HEK293 (cell line): ENCODE measurements at regions not wholly inside any gene's neighbourhood (a gene's known extent, or its start where the extent isn't known, plus 50 kb on each side); places are given as distances from the start of the nearest gene placed in this dataset.
A peak's percentile ranks its signal among the peaks of the same experiment; 100 is the strongest.

Experiments
- HOXA7 ChIP-seq: sonication (generic); formaldehyde crosslinking; IDR thresholded peaks from 2 replicates; pipeline ENCODE4 v1.8.1; 2022; ENCODE audit warnings: missing genetic modification reagents, borderline replicate concordance
- KLF7 ChIP-seq: fragments of 450-650 bp; formaldehyde crosslinking; IDR thresholded peaks from 2 replicates; pipeline ENCODE4 v1.5.1; 2016; ENCODE audit warnings: missing biosample characterization, missing genetic modification characterization, borderline replicate concordance
- MYNN ChIP-seq: fragments of 450-650 bp; formaldehyde crosslinking; IDR thresholded peaks from 2 replicates; pipeline ENCODE4 v1.5.1; 2016; ENCODE audit warnings: missing biosample characterization, missing genetic modification characterization, borderline replicate concordance
- REPIN1 ChIP-seq: fragments of 450-650 bp; formaldehyde crosslinking; IDR thresholded peaks from 2 replicates; pipeline ENCODE4 v1.5.1; 2017; ENCODE audit warnings: missing biosample characterization, missing genetic modification characterization, low read depth
- SCRT1 ChIP-seq: fragments of 450-650 bp; formaldehyde crosslinking; IDR thresholded peaks from 2 replicates; pipeline ENCODE4 v1.5.1; 2016; ENCODE audit warnings: missing biosample characterization, missing genetic modification characterization, borderline replicate concordance
- SP7 ChIP-seq: fragments of 450-650 bp; formaldehyde crosslinking; IDR thresholded peaks from 2 replicates; pipeline ENCODE4 v1.5.1; 2016; ENCODE audit warnings: missing biosample characterization, missing genetic modification characterization
- ZBTB20 ChIP-seq: fragments of 450-650 bp; formaldehyde crosslinking; IDR thresholded peaks from 2 replicates; pipeline ENCODE4 v1.5.1; 2016; ENCODE audit warnings: missing biosample characterization, missing genetic modification characterization
- ZFHX2 ChIP-seq: fragments of 450-650 bp; formaldehyde crosslinking; conservative IDR thresholded peaks from 2 replicates; pipeline ENCODE4 v1.5.1; 2016; ENCODE audit warnings: missing biosample characterization, missing genetic modification characterization
- ZNF114 ChIP-seq: fragments of 450-650 bp; formaldehyde crosslinking; IDR thresholded peaks from 2 replicates; pipeline ENCODE4 v1.5.0; 2017; ENCODE audit warnings: missing biosample characterization, missing genetic modification characterization
- ZNF174 ChIP-seq: fragments of 450-650 bp; formaldehyde crosslinking; IDR thresholded peaks from 2 replicates; pipeline ENCODE4 v1.5.0; 2017; ENCODE audit warnings: missing biosample characterization, mild to moderate bottlenecking, missing genetic modification characterization
- ZNF2 ChIP-seq: fragments of 450-650 bp; formaldehyde crosslinking; IDR thresholded peaks from 2 replicates; pipeline ENCODE4 v1.5.1; 2016; ENCODE audit warnings: missing biosample characterization, missing genetic modification characterization
- ZNF211 ChIP-seq: fragments of 450-650 bp; formaldehyde crosslinking; IDR thresholded peaks from 2 replicates; pipeline ENCODE4 v1.5.1; 2016; ENCODE audit warnings: low read depth, missing biosample characterization, missing genetic modification characterization
- ZNF366 ChIP-seq: fragments of 450-650 bp; formaldehyde crosslinking; conservative IDR thresholded peaks from 2 replicates; pipeline ENCODE4 v1.5.1; 2016; ENCODE audit warnings: missing biosample characterization, missing genetic modification characterization
- ZNF510 ChIP-seq: fragments of 450-650 bp; formaldehyde crosslinking; IDR thresholded peaks from 2 replicates; pipeline ENCODE4 v1.5.1; 2018; ENCODE audit warnings: mild to moderate bottlenecking, missing genetic modification characterization, missing biosample characterization; ENCODE audit not compliant: insufficient replicate concordance
- ZNF544 ChIP-seq: fragments of 450-650 bp; formaldehyde crosslinking; IDR thresholded peaks from 2 replicates; pipeline ENCODE4 v1.5.0; 2017; ENCODE audit warnings: missing biosample characterization, missing genetic modification characterization
- ZNF623 ChIP-seq: fragments of 450-650 bp; formaldehyde crosslinking; IDR thresholded peaks from 2 replicates; pipeline ENCODE4 v1.5.1; 2016; ENCODE audit warnings: missing biosample characterization, missing genetic modification characterization
- ZNF747 ChIP-seq: fragments of 450-650 bp; formaldehyde crosslinking; IDR thresholded peaks from 2 replicates; pipeline ENCODE4 v1.5.1; 2016; ENCODE audit warnings: missing biosample characterization, missing genetic modification characterization
- ZXDB ChIP-seq: fragments of 450-650 bp; formaldehyde crosslinking; IDR thresholded peaks from 2 replicates; pipeline ENCODE4 v1.5.1; 2016; ENCODE audit warnings: missing biosample characterization, missing genetic modification characterization
- TF ChIP-seq, protein P1 (sequence below): fragments of 450-650 bp; formaldehyde crosslinking; IDR thresholded peaks from 2 replicates; pipeline ENCODE4 v1.5.1; 2016; ENCODE audit warnings: missing biosample characterization, missing genetic modification characterization
- TF ChIP-seq, protein P2 (sequence below): fragments of 450-650 bp; formaldehyde crosslinking; IDR thresholded peaks from 2 replicates; pipeline ENCODE4 v1.5.1; 2016; ENCODE audit warnings: missing biosample characterization, missing genetic modification characterization
- TF ChIP-seq, protein P3 (sequence below): fragments of 450-650 bp; formaldehyde crosslinking; IDR thresholded peaks from 2 replicates; pipeline ENCODE4 v1.5.1; 2016; ENCODE audit warnings: missing biosample characterization, missing genetic modification characterization
- TF ChIP-seq, protein P4 (sequence below): fragments of 450-650 bp; formaldehyde crosslinking; IDR thresholded peaks from 2 replicates; pipeline ENCODE4 v1.5.1; 2016; ENCODE audit warnings: missing biosample characterization, missing genetic modification characterization
- TF ChIP-seq, protein P5 (sequence below): fragments of 450-650 bp; formaldehyde crosslinking; optimal IDR thresholded peaks from 2 replicates; pipeline ENCODE3; 2016; ENCODE audit warnings: missing biosample characterization, mild to moderate bottlenecking, missing genetic modification characterization
- TF ChIP-seq, protein P6 (sequence below): IDR thresholded peaks from 2 replicates; pipeline ENCODE4 v1.6.1; 2011; ENCODE audit warnings: mild to moderate bottlenecking, low read depth, low read length, borderline replicate concordance
- TF ChIP-seq, protein P7 (sequence below): fragments of 450-650 bp; formaldehyde crosslinking; conservative IDR thresholded peaks from 2 replicates; pipeline ENCODE4 v1.5.1; 2016; ENCODE audit warnings: low read depth, missing biosample characterization, missing genetic modification characterization

DNA sequence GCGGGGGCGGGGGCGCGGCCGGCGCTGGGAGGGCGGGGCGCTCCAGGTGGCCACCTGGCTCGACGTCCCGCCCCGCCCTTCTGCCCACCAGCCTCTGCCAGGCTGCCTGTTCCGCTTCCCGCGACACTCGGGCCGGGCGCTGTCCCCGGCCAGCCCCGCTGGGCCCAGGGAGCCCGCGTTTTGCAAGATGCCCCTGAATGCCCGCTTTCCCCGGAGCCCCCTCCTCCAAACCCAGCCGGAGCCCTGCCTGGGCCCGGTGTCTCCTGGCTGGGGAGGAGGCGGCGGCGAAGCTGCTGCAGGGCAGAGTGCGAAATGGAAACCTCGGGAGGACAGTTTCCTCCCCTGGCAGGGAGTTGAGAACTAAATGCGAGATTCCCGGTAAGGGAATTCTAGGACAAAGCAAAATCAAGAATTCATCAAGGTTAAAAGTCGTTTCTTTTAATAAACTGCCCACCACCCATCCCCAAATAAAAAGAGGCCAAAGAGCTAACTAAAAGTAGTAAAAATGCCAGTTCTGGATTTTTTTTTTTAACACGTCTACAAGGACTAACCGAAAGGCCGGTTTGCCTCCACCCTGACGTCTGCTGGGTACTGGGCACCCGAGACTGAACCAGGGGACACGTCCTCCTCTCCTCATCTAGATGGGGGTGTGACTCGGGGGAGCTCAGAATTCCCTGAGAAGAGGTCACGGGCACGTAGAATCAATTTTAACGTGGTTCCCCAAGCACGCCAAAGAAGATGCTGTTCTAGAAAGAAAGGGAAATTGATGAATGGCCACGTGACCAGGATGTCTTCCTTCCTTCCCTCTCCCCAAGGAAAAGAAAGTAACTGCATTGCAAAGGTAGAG is 200.4 kb upstream of the NFE2L3 start (continued):
- TF ChIP-seq, protein P1, sequence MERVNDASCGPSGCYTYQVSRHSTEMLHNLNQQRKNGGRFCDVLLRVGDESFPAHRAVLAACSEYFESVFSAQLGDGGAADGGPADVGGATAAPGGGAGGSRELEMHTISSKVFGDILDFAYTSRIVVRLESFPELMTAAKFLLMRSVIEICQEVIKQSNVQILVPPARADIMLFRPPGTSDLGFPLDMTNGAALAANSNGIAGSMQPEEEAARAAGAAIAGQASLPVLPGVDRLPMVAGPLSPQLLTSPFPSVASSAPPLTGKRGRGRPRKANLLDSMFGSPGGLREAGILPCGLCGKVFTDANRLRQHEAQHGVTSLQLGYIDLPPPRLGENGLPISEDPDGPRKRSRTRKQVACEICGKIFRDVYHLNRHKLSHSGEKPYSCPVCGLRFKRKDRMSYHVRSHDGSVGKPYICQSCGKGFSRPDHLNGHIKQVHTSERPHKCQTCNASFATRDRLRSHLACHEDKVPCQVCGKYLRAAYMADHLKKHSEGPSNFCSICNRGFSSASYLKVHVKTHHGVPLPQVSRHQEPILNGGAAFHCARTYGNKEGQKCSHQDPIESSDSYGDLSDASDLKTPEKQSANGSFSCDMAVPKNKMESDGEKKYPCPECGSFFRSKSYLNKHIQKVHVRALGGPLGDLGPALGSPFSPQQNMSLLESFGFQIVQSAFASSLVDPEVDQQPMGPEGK = peak; percentile 45; the same call in 1 of the 2 replicates
- TF ChIP-seq, protein P2, sequence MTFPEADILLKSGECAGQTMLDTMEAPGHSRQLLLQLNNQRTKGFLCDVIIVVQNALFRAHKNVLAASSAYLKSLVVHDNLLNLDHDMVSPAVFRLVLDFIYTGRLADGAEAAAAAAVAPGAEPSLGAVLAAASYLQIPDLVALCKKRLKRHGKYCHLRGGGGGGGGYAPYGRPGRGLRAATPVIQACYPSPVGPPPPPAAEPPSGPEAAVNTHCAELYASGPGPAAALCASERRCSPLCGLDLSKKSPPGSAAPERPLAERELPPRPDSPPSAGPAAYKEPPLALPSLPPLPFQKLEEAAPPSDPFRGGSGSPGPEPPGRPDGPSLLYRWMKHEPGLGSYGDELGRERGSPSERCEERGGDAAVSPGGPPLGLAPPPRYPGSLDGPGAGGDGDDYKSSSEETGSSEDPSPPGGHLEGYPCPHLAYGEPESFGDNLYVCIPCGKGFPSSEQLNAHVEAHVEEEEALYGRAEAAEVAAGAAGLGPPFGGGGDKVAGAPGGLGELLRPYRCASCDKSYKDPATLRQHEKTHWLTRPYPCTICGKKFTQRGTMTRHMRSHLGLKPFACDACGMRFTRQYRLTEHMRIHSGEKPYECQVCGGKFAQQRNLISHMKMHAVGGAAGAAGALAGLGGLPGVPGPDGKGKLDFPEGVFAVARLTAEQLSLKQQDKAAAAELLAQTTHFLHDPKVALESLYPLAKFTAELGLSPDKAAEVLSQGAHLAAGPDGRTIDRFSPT = peak; percentile 72
- TF ChIP-seq HOXA7 = no peak
- TF ChIP-seq ZNF747 = no peak
- TF ChIP-seq REPIN1 (tag by site-specific recombination) = no peak
- TF ChIP-seq, protein P3, sequence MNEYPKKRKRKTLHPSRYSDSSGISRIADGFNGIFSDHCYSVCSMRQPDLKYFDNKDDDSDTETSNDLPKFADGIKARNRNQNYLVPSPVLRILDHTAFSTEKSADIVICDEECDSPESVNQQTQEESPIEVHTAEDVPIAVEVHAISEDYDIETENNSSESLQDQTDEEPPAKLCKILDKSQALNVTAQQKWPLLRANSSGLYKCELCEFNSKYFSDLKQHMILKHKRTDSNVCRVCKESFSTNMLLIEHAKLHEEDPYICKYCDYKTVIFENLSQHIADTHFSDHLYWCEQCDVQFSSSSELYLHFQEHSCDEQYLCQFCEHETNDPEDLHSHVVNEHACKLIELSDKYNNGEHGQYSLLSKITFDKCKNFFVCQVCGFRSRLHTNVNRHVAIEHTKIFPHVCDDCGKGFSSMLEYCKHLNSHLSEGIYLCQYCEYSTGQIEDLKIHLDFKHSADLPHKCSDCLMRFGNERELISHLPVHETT = no peak
- TF ChIP-seq ZNF544 (tag by site-specific recombination) = no peak
- no peak for TF ChIP-seq SCRT1 (tag by site-specific recombination)
- TF ChIP-seq, protein P4, sequence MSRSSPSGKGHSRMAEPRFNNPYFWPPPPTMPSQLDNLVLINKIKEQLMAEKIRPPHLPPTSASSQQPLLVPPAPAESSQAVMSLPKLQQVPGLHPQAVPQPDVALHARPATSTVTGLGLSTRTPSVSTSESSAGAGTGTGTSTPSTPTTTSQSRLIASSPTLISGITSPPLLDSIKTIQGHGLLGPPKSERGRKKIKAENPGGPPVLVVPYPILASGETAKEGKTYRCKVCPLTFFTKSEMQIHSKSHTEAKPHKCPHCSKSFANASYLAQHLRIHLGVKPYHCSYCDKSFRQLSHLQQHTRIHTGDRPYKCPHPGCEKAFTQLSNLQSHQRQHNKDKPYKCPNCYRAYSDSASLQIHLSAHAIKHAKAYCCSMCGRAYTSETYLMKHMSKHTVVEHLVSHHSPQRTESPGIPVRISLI (tag by site-specific recombination) = no peak
- TF ChIP-seq MYNN (tag by site-specific recombination) = no peak
- TF ChIP-seq ZNF366 (tag by site-specific recombination) = no peak
- TF ChIP-seq, protein P5, sequence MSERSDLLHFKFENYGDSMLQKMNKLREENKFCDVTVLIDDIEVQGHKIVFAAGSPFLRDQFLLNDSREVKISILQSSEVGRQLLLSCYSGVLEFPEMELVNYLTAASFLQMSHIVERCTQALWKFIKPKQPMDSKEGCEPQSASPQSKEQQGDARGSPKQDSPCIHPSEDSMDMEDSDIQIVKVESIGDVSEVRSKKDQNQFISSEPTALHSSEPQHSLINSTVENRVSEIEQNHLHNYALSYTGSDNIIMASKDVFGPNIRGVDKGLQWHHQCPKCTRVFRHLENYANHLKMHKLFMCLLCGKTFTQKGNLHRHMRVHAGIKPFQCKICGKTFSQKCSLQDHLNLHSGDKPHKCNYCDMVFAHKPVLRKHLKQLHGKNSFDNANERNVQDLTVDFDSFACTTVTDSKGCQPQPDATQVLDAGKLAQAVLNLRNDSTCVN (tag by site-specific recombination) = peak; percentile 25
- no peak for TF ChIP-seq ZNF174 (tag by site-specific recombination)
- TF ChIP-seq, protein P6, sequence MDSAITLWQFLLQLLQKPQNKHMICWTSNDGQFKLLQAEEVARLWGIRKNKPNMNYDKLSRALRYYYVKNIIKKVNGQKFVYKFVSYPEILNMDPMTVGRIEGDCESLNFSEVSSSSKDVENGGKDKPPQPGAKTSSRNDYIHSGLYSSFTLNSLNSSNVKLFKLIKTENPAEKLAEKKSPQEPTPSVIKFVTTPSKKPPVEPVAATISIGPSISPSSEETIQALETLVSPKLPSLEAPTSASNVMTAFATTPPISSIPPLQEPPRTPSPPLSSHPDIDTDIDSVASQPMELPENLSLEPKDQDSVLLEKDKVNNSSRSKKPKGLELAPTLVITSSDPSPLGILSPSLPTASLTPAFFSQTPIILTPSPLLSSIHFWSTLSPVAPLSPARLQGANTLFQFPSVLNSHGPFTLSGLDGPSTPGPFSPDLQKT = no peak
- no peak for TF ChIP-seq ZNF510 (tag by site-specific recombination)
- TF ChIP-seq ZFHX2 = no peak
- TF ChIP-seq ZNF623 (tag by site-specific recombination) = no peak
- peak; percentile 81; the same call in 1 of the 2 replicates for TF ChIP-seq ZBTB20 (tag by site-specific recombination)
- TF ChIP-seq, protein P7, sequence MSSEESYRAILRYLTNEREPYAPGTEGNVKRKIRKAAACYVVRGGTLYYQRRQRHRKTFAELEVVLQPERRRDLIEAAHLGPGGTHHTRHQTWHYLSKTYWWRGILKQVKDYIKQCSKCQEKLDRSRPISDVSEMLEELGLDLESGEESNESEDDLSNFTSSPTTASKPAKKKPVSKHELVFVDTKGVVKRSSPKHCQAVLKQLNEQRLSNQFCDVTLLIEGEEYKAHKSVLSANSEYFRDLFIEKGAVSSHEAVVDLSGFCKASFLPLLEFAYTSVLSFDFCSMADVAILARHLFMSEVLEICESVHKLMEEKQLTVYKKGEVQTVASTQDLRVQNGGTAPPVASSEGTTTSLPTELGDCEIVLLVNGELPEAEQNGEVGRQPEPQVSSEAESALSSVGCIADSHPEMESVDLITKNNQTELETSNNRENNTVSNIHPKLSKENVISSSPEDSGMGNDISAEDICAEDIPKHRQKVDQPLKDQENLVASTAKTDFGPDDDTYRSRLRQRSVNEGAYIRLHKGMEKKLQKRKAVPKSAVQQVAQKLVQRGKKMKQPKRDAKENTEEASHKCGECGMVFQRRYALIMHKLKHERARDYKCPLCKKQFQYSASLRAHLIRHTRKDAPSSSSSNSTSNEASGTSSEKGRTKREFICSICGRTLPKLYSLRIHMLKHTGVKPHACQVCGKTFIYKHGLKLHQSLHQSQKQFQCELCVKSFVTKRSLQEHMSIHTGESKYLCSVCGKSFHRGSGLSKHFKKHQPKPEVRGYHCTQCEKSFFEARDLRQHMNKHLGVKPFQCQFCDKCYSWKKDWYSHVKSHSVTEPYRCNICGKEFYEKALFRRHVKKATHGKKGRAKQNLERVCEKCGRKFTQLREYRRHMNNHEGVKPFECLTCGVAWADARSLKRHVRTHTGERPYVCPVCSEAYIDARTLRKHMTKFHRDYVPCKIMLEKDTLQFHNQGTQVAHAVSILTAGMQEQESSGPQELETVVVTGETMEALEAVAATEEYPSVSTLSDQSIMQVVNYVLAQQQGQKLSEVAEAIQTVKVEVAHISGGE (tag by site-specific recombination) = 0 out of 2 replicates have a peak, but pooled peaks have one; percentile 18
- TF ChIP-seq ZNF211 (tag by site-specific recombination) = no peak
- TF ChIP-seq ZNF2 (tag by site-specific recombination) = no peak
- no peak for TF ChIP-seq ZNF114 (tag by site-specific recombination)
- peak; percentile 56; the same call in 1 of the 2 replicates for TF ChIP-seq ZXDB
- TF ChIP-seq SP7 = no peak
- TF ChIP-seq KLF7 (tag by site-specific recombination) = no peak
- TF ChIP-seq, all 188 proteins: peak for 20
